Esophagus muscularis mucosa (tissue), 4 donors: ENCODE measurements at regions not wholly inside any gene's neighbourhood (a gene's known extent, or its start where the extent isn't known, plus 50 kb on each side); places are given as distances from the start of the nearest gene placed in this dataset.

ENCODE experiments used
- DNase-seq: peaks from one replicate; pipeline ENCODE4 v3.0.0-alpha.2; 2017; ENCODE audit errors: extremely low spot score
- H3K27ac ChIP-seq, 4 donors: fragments of 200-600 bp; sonication (generic); replicated peaks in 1 of 4; 1 replicate in 3 of 4; 2 replicates in 1 of 4; pipeline ENCODE4 v1.5.1; 2016 to 2019; ENCODE audit warnings: mild to moderate bottlenecking in 1 of 4
- H3K27me3 ChIP-seq, 4 donors: fragments of 200-600 bp; sonication (generic); one replicate each; pipeline versions ENCODE4 v1.5.1 to v1.6.0; 2016 to 2019
- H3K36me3 ChIP-seq, 4 donors: fragments of 200-600 bp; sonication (generic); one replicate each; pipeline ENCODE4 v1.5.1; 2016 to 2019
- H3K4me1 ChIP-seq, 4 donors: fragments of 200-600 bp; sonication (generic); one replicate each; pipeline ENCODE4 v1.5.1; 2016 to 2019
- H3K4me3 ChIP-seq, 4 donors: fragments of 200-600 bp; sonication (generic); 1 replicate in 2 of 4; 2 replicates in 2 of 4; pipeline ENCODE4 v1.5.1; 2016 to 2019; ENCODE audit warnings: mild to moderate bottlenecking in 4 of 4, moderate library complexity in 1 of 4
- H3K9me3 ChIP-seq, 4 donors: fragments of 200-600 bp; sonication (generic); 1 replicate in 3 of 4; 2 replicates in 1 of 4; pipeline ENCODE4 v1.5.1; 2016 to 2019
- CTCF ChIP-seq, 3 experiments: fragments of 200-600 bp in 2 of 3; fragments of 450-650 bp in 1 of 3; sonication (generic) in 2 of 3; IDR thresholded peaks; one replicate each; pipeline ENCODE4 v1.5.1; 2017 to 2019; ENCODE audit warnings: antibody characterized with exemption in 3 of 3, mild to moderate bottlenecking in 2 of 3, moderate library complexity in 1 of 3
- EP300 ChIP-seq: sonication (generic); formaldehyde crosslinking; IDR thresholded peaks from one replicate; pipeline ENCODE4 v1.6.1; 2017; ENCODE audit warnings: antibody characterized with exemption
- POLR2A ChIP-seq: fragments of 450-650 bp; IDR thresholded peaks from one replicate; pipeline ENCODE4 v1.6.1; 2017; ENCODE audit warnings: antibody characterized with exemption, moderate library complexity, mild to moderate bottlenecking, low read depth
- POLR2AphosphoS5 ChIP-seq, 2 donors: sonication (generic); formaldehyde crosslinking; IDR thresholded peaks; one replicate each; pipeline ENCODE4 v1.6.1; 2017; ENCODE audit warnings: antibody characterized with exemption in 2 of 2
- WGBS: methylation state at CpG from one replicate; pipeline ENCODE4 v1.1.5; 2018; 5-methylcytosine and 5-hydroxymethylcytosine counted together
- intact Hi-C: fragments of 100-400 bp; cut with DNase I; formaldehyde crosslinking; loops from one replicate; pipeline ENCODE4 v1.15.1; 2023

- TF ChIP-seq EP300 (no peak), POLR2AphosphoS5 (IDR thresholded peaks at IDR 0.05) (no peak), CTCF (IDR thresholded peaks at IDR 0.05) (no peak), POLR2A (no peak)
- no peaks in the 10 kb centered on the region for H3K9me3 ChIP-seq
- DNase-seq = peak; percentile 79
- no peaks in the 10 kb centered on the region for H3K36me3 ChIP-seq
- H3K27ac ChIP-seq = no peak overlapping the region
- no peak overlapping the region for H3K4me3 ChIP-seq
- no peaks in the 10 kb centered on the region for H3K27me3 ChIP-seq
- H3K4me1 ChIP-seq = no peaks in the 10 kb centered on the region
- WGBS = 96% methylated on average over 4 of the region's 4 CpGs
- intact Hi-C loops = no loop called here
These were observed 114.8 kb downstream of the TEX36 start for GRCh38 chr10:125568156-125568555.

DNA sequence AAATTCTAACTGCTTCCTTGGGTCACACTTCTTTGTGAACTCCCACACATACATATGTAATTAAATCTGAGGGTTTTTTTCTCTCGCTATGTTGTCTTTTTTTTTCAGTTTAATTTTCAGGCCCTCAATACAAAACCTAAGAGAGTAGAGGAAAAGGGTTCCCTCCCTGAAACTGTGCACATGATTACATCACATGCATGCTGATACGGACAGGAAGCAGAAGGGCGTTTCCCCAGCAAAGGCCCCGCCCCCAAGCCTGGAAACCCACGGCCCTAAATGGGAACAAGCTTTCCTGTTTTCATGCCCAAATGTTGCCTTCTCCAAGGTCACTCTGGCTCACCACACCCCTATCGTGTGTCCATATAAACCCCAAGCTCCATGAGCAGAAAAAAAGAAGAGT lies 115.4 kb downstream of the TEX36 start:
- TF ChIP-seq CTCF (IDR thresholded peaks at IDR 0.05) (no peak), POLR2A (no peak), POLR2AphosphoS5 (IDR thresholded peaks at IDR 0.05) (no peak), EP300 (no peak)
- H3K4me1 ChIP-seq = no peaks in the 10 kb centered on the region
- intact Hi-C loops = no loop called here
- no peak overlapping the region for H3K27ac ChIP-seq
- WGBS = 92% methylated on average over 6 of the region's 6 CpGs
- H3K9me3 ChIP-seq = no peaks in the 10 kb centered on the region
- peak; percentile 8 for DNase-seq
- H3K36me3 ChIP-seq = no peaks in the 10 kb centered on the region
- no peak overlapping the region for H3K4me3 ChIP-seq
- H3K27me3 ChIP-seq = no peaks in the 10 kb centered on the region

DNA sequence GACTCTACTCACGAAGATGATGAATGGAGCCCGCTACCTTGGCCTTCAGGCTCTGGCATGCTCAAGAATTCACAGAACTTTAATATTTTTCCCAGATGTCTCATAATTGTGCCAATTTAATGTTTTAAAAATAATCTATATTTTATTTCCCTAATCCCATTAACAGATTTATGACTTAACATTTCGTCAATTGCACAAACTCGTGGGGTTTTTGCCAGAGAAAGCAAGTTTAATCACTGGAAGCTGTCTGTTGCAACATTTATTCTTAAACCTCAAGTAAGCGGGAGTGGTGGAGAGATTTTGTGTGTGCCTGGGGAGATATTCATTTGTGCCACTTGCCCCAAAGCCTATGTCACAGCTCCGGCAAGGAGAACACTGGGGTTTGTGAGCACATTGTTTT lies 117.9 kb downstream of the TEX36 start:
- intact Hi-C loops = no loop called here
- no peaks in the 10 kb centered on the region for H3K36me3 ChIP-seq

GRCh38 chr10:125564570-125564969 lies 118.4 kb downstream of the TEX36 start:
- intact Hi-C loops = no loop called here
- TF ChIP-seq EP300 = no peak
- no peak for TF ChIP-seq CTCF (IDR thresholded peaks at IDR 0.05)
- TF ChIP-seq POLR2A = no peak
- no peak for TF ChIP-seq POLR2AphosphoS5 (IDR thresholded peaks at IDR 0.05)
- Histone ChIP-seq H3K27ac (no peak overlapping the region), H3K9me3 (no peaks in the 10 kb centered on the region), H3K4me1 (no peaks in the 10 kb centered on the region), H3K4me3 (no peak overlapping the region), H3K27me3 (no peaks in the 10 kb centered on the region), H3K36me3 (no peaks in the 10 kb centered on the region)
- peak; percentile 53 for DNase-seq
- 62% methylated on average over 3 of the region's 3 CpGs for WGBS

More for the DNA sequence above, 117.9 kb downstream of the TEX36 start:
- no peak overlapping the region for H3K27ac ChIP-seq
- H3K9me3 ChIP-seq = no peaks in the 10 kb centered on the region
- no peaks in the 10 kb centered on the region for H3K4me1 ChIP-seq
- peak; percentile 72 for DNase-seq
- 79% methylated on average over 6 of the region's 6 CpGs for WGBS
- TF ChIP-seq EP300 = no peak
- no peak for TF ChIP-seq POLR2AphosphoS5 (IDR thresholded peaks at IDR 0.05)
- TF ChIP-seq CTCF (IDR thresholded peaks at IDR 0.05) = no peak
- no peak for TF ChIP-seq POLR2A
- no peaks in the 10 kb centered on the region for H3K27me3 ChIP-seq
- no peak overlapping the region for H3K4me3 ChIP-seq

GRCh38 chr10:125562737-125563136 lies 120.2 kb downstream of the TEX36 start:
- Histone ChIP-seq H3K36me3 (no peaks in the 10 kb centered on the region), H3K27me3 (no peaks in the 10 kb centered on the region), H3K4me3 (no peak overlapping the region), H3K27ac (no peak overlapping the region), H3K4me1 (peaks cover 0 to 8% (median 3%) of the 10 kb centered on the region in 4 donors), H3K9me3 (no peaks in the 10 kb centered on the region)
- intact Hi-C loops = no loop called here
- no peak for TF ChIP-seq POLR2A
- no peak for TF ChIP-seq EP300
- no peak for TF ChIP-seq CTCF (IDR thresholded peaks at IDR 0.05)
- no peak for TF ChIP-seq POLR2AphosphoS5 (IDR thresholded peaks at IDR 0.05)
- DNase-seq = no peak
- WGBS = 100% methylated on average over 2 of the region's 4 CpGs
